Activated CD4-positive, CD25-positive, alpha-beta regulatory T cell treated with anti-CD3 and anti-CD28 coated beads, Interleukin-2, amount 50 U/mL, for 72 hours (primary cell): ENCODE measurements at regions not wholly inside any gene's neighbourhood (a gene's known extent, or its start where the extent isn't known, plus 50 kb on each side); places are given as distances from the start of the nearest gene placed in this dataset.
"Not testable (repeated sequence)": the region's sequence is repeated elsewhere in the genome, so short reads cannot be mapped to it uniquely, and the experiment has no call there.

Experiments
- DNase-seq: peaks from one replicate; pipeline ENCODE4 v3.0.0; 2021

DNA sequence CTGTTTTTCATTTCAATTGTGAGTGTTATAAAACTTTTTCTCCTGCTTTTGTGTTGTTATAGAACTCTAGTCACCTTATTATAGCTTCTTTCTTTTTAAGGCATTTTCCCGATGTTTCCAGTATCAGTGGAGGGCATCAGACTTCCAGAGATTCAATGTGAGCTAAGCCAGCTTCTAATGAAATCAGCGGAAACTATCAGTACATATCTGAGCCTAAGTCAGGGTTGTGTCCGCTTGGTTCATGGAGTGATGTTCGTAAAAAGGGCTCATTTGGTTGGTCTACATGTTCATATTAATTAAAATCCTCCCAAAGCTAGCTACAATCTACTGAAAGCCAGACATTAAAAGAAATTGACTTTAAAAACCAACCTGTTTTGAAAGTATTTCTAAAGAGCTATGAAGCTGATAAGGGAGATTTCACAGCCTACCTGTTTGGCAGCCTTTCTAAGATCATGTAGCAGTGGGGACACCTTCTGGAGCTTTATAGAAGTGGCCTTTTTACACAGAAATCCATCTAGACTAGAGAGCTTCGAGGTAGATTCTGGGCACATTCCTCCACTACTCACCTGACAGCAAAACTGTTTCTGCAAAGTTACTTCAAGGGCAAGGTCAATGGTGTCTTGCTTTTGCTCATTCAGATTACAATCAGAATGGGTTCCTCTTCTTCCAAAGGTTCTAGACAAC lies 227.1 kb upstream of the NBPF12 start:
- not testable (repeated sequence) for DNase-seq

DNA sequence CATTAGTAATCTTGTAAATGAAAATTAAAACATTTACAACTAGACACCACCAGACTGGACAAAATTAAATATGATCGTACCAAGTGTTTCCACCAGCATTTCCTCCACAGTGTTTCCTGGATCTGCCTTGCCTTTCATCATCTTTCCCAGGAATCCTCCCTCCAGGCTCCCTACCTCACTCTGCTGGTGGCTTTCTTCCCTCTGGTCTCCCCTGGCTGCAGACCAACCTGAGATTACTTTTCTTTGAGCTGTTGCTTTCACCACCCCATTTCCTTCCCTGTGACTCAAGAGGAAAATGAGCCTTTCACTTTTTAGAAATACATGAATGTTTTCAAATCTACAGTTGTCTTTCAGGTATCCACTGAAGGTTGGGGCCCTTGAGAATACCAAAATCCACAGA lies 228.8 kb upstream of the NBPF12 start:
- DNase-seq = not testable (repeated sequence)

DNA sequence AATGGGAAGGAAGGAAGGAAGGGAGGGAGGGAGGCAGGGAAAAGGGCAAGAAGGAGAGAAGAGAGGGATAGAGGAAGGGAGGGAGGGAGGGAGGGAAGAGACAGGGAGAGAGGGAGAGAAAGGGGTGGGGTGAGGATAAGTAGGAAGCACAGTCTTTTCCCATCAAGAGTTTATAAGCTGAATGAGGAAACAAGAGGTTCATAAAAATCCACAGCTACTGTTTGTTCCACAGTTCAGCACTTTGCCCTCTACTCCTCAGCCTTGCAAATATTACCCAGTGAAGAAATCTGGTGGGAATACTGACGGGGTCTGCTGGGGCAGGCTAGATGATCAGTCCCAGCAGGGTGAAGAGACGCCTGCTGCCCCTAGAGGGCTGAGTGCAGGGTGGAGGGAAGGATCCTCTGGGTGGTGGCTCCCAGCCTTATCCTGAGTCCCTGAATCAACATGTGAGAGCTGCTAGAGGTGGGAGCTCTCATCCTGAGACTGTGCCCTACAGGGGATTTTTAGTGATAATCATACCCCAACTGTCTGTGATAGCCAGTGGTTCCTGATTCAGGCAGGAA lies 233.9 kb upstream of the NBPF12 start:
- DNase-seq = not testable (repeated sequence)

- not testable (repeated sequence) for DNase-seq
These were observed 236.8 kb upstream of the NBPF12 start for GRCh38 chr1:146701320-146701719.

GRCh38 chr1:146695388-146695787 lies 242.7 kb upstream of the NBPF12 start:
- DNase-seq = not testable (repeated sequence)

- not testable (repeated sequence) for DNase-seq
These were observed 246.3 kb upstream of the NBPF12 start for GRCh38 chr1:146691798-146692197.

DNA sequence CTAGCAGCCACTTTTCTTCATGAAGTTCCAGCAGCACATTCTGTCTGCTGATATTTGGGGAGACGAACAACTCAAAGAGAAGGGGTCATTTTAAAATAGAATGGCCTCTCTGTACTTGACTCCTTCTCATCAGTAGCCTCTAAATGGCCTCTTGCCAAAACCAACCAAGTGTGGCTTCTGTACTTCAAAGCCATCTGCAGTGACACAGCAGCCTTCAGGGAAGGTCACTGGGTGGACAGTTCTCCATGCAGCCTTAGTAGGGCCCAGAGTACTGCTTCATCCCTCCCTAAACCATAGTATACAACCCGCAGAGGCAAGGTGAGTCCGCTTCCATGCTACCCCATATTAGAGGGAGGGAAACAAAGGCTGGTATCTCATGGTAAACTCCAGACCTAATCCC lies 249.2 kb upstream of the NBPF12 start:
- not testable (repeated sequence) for DNase-seq

GRCh38 chr1:146686777-146687366 lies 251.3 kb upstream of the NBPF12 start:
- DNase-seq = not testable (repeated sequence)

GRCh38 chr1:146683126-146683429 lies 255.0 kb upstream of the NBPF12 start:
- not testable (repeated sequence) for DNase-seq

DNA sequence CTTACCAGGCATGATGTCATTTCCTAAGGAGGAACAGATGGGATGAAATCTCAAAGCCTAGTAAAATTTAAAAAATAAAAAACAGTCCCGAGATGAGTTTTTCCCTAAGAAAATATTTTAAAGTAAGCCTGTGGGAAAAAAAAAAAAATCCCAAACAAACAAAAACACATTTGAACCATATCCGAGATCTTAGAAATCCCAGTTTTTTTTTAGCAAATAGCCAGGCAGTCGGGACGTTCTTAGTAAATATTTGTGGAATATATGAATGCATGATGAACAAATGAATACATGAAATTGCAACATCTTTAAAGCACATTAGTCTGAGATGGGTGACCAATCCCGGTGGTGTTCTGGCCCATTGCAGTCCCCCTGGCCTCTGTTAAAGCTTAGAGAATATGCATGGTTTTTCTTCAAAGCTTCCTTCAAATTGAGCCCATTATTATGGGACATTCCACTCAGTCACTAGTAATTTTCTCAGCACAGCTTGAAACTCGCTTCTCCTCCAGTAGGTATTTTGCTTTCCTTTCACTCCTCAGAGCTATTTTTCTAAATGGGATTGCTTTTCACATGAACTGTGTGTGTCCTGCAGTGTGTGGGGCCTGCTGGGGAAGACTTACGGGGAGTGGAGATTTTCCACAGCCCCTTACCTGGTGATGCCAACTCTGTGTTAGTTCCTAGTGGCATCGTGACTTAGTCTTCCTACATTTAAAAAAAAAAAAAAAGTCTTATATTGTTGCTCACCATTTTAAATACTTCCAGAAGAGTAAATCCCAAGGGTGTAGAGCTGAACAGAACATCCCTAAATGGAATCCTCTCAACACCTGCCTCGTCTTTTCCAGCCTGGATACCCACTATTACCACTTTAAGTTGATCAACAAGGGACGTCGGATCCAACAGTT lies 255.6 kb upstream of the NBPF12 start:
- not testable (repeated sequence) for DNase-seq

DNA sequence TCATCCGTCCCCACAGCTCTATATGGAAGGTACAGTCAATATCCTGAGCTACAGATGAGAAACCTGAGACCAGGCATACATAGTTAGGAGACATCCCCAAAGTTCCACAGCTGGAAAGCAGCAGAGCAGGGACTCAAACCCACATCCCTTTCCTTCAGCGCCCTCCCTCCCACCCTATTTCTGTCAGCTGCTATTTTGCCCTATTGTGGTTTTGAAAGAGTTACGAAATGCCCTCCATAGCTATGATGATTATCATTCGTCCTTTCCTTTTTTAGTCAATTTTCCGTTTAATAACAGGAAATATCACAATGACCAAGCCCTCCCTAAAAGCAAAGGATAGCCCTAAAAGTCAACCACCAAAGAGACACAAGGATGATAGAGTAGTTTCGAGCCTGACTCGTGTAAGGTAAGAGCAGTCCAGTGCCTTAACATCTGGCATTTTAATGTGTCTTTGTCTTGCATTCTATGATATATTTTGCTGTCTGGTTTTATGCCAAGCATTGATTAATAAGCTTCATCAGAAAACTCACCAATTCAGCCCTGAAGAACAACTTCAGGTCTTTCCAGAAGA lies 264.3 kb upstream of the NBPF12 start:
- DNase-seq = not testable (repeated sequence)

DNA sequence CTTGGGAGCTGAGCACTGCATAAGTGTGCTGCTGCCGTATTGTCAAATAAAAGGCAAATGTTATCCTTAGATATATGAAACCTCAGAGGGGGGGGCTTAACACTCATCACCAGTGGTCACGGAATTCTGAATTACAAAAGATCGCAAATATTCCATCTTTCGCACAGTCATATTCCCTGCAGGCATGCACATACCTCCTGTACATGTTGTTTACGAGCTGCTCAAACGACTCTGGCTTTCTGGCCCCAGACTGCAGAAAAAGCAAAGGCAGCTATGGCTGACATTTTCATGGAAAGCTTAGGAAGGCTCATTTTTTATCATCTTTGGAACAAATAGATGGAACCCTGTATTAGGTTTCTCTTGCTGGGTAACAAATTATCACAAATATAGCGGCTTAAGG lies 265.5 kb upstream of the NBPF12 start:
- not testable (repeated sequence) for DNase-seq

GRCh38 chr1:146671588-146671987 lies 266.5 kb upstream of the NBPF12 start:
- not testable (repeated sequence) for DNase-seq

- not testable (repeated sequence) for DNase-seq
These were observed 267.1 kb upstream of the NBPF12 start for GRCh38 chr1:146670832-146671566.

DNA sequence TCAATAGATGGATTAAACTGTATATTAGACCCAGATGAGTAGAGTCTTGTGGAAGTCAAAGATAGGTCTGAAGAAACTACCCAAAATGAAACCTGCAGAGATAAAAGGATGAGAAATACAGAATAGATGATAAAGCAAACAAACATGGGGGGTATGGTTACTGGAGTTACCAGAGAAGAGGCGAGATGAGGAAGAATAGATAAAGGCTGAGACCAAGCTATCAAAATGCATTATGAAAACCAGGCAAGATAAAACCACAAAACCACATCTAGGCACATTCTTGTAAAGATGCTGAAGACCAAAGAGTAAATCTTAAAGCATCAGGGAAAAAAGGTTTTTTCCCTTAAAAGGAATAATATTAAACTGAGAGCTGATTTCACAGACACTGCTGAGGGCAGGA lies 271.8 kb upstream of the NBPF12 start:
- not testable (repeated sequence) for DNase-seq

- not testable (repeated sequence) for DNase-seq
These were observed 277.9 kb upstream of the NBPF12 start for GRCh38 chr1:146660242-146660641.

GRCh38 chr1:146656356-146657060 lies 281.6 kb upstream of the NBPF12 start:
- DNase-seq = not testable (repeated sequence)

- not testable (repeated sequence) for DNase-seq
These were observed 283.4 kb upstream of the NBPF12 start for GRCh38 chr1:146654763-146655162.

DNA sequence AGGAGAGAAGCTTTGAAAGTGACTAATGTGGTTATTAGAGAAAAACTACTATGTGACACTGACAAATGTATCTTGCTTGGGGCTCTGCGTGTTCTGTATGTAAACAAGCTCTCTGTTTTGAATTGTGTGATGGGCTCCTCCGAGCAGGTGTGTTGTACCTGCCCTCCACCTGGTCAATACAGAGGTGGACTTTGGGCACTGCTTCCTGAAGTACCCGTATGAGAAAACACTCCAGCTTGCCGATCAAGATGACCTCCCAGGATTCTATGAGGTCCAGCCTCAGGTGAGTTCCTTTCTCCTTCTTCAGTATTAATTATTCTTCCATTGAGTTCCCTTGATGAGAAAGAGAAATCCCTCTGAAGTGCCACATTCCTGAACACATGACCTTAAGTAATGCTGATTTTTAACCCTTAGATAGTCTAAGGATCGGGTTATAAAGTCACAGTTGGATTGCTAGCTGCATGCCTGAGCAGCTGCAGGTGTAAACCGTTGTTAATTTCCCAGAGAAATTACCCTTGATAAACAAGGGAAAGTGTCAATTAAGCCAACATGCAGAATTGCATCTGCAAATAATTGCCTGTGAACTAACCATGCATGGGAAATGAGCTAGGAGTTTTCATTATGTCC lies 292.0 kb upstream of the NBPF12 start:
- not testable (repeated sequence) for DNase-seq

DNA sequence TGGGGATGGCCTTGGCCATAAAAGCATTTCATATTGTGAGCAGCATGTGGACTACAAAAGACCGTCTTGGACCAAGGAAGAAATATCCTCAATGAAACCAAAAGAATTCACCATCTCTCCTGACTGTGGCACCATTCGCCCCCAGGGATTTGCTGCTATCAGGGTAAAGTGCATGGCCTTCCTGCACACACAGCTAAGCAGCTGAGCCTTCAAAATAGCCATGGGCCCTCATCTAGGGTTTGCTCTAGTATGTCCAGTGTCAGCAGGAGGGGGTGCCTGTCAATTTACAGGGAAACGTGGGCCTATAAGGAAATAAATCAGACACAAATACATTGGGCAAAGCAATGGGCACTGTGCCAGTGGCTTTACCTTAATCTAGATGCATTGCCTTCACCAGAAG lies 296.6 kb upstream of the NBPF12 start:
- not testable (repeated sequence) for DNase-seq

- DNase-seq = not testable (repeated sequence)
These were observed 297.5 kb upstream of the NBPF12 start for GRCh38 chr1:146640671-146641070.
